IMR-90 (cell line): ENCODE measurements at regions not wholly inside any gene's neighbourhood (a gene's known extent, or its start where the extent isn't known, plus 50 kb on each side); places are given as distances from the start of the nearest gene placed in this dataset.

Source experiments
- ATAC-seq: fragments of 200-7000 bp; cut with Tn5 transposase; 2 replicates; pipeline ENCODE4 v1.9.1; 2020; ENCODE audit warnings: low read depth, mild to moderate bottlenecking, moderate library complexity
- BruUV-seq: library from RNA; stranded (reverse); fragments of 400-500 nt; replicated peaks from 2 replicates; lab custom pipeline; 2021; lab: Mats Ljungman, UMichigan
- CTCF ChIA-PET: fragments of 300-600 bp; formaldehyde crosslinking; extraction: SDS; loops from one replicate; lab custom pipeline; 2021; ENCODE audit warnings: antibody characterized with exemption; lab: Yijun Ruan, JAX
- POLR2A ChIA-PET: fragments of 300-600 bp; sonication (Branson Sonifier 250); formaldehyde crosslinking; loops from one replicate; lab custom pipeline; 2022; ENCODE audit warnings: antibody characterized with exemption; ENCODE audit not compliant: unreplicated experiment; lab: Charles Lee
- DNase-seq: peaks from one replicate; pipeline ENCODE4 v3.0.0; 2013
- H2AFZ ChIP-seq: replicated peaks from 2 replicates; pipeline ENCODE3; 2013; ENCODE audit warnings: low read length, mild to moderate bottlenecking; ENCODE audit not compliant: poor library complexity
- H2AK5ac ChIP-seq: 2 replicates; pipeline ENCODE4 v1.6.1; 2013; ENCODE audit warnings: low read depth, low read length, inconsistent platforms
- H2AK9ac ChIP-seq: replicated peaks from 2 replicates; pipeline ENCODE3; 2013; ENCODE audit warnings: mild to moderate bottlenecking, low read depth, low read length, moderate library complexity; ENCODE audit not compliant: poor library complexity
- H2BK120ac ChIP-seq: 2 replicates; pipeline ENCODE4 v1.6.1; 2013; ENCODE audit warnings: low read depth, low read length, inconsistent platforms
- H2BK15ac ChIP-seq: 3 replicates; pipeline ENCODE4 v1.6.1; 2013; ENCODE audit warnings: low read depth, low read length, inconsistent platforms
- H2BK20ac ChIP-seq: 2 replicates; pipeline ENCODE4 v1.6.1; 2013; ENCODE audit warnings: low read depth, mild to moderate bottlenecking, inconsistent platforms, low read length, moderate library complexity
- H2BK5ac ChIP-seq: 2 replicates; pipeline ENCODE4 v1.6.1; 2013; ENCODE audit warnings: mild to moderate bottlenecking, low read depth, low read length, inconsistent platforms; ENCODE audit not compliant: poor library complexity, severe bottlenecking
- H3K14ac ChIP-seq: replicated peaks from 2 replicates; pipeline ENCODE4 v1.6.1; 2013; ENCODE audit warnings: low read depth, low read length, inconsistent platforms
- H3K18ac ChIP-seq: 2 replicates; pipeline ENCODE4 v1.6.1; 2013; ENCODE audit warnings: low read depth, low read length, control low read depth
- H3K23ac ChIP-seq: 2 replicates; pipeline ENCODE4 v1.6.1; 2013; ENCODE audit warnings: low read depth, low read length, inconsistent platforms
- H3K27ac ChIP-seq: 2 replicates; pipeline ENCODE4 v1.5.1; 2013; ENCODE audit warnings: mild to moderate bottlenecking, control low read depth, low read length; ENCODE audit not compliant: insufficient read depth
- H3K27me3 ChIP-seq: 2 replicates; pipeline ENCODE4 v1.6.1; 2013; ENCODE audit warnings: low read length; ENCODE audit not compliant: control insufficient read depth, insufficient read depth
- H3K36me3 ChIP-seq: 2 replicates; pipeline ENCODE4 v1.6.1; 2013; ENCODE audit warnings: low read length, mixed read lengths; ENCODE audit not compliant: control insufficient read depth, insufficient read depth
- H3K4ac ChIP-seq: 2 replicates; pipeline ENCODE4 v1.6.1; 2013; ENCODE audit warnings: low read depth, low read length, inconsistent platforms
- H3K4me1 ChIP-seq: 2 replicates; pipeline ENCODE4 v1.6.1; 2013; ENCODE audit warnings: low read length, mixed read lengths; ENCODE audit not compliant: control insufficient read depth, insufficient read depth
- H3K4me2 ChIP-seq: 2 replicates; pipeline ENCODE4 v1.6.1; 2013; ENCODE audit warnings: low read depth, mild to moderate bottlenecking, control low read depth, low read length, moderate library complexity
- H3K4me3 ChIP-seq: 2 replicates; pipeline ENCODE4 v1.5.1; 2013; ENCODE audit warnings: low read depth, mild to moderate bottlenecking, control low read depth, low read length, moderate library complexity; ENCODE audit not compliant: insufficient read depth
- H3K56ac ChIP-seq: 2 replicates; pipeline ENCODE4 v1.6.1; 2013; ENCODE audit warnings: low read length, inconsistent platforms; ENCODE audit not compliant: insufficient read depth; ENCODE audit errors: extremely low read depth
- H3K79me1 ChIP-seq, 2 experiments: 2 replicates each; pipeline ENCODE4 v1.6.1; 2013; ENCODE audit warnings: low read length in 2 of 2, inconsistent platforms in 1 of 2, low read depth in 1 of 2
- H3K9ac ChIP-seq: 2 replicates; pipeline ENCODE4 v1.6.1; 2013; ENCODE audit warnings: low read depth, low read length, control low read depth
- H3K9me1 ChIP-seq: 2 replicates; pipeline ENCODE4 v1.6.1; 2013; ENCODE audit warnings: low read length, inconsistent platforms; ENCODE audit not compliant: insufficient read depth
- H3K9me3 ChIP-seq: 2 replicates; pipeline ENCODE4 v1.6.1; 2013; ENCODE audit warnings: low read length; ENCODE audit not compliant: control insufficient read depth, insufficient read depth
- H4K20me1 ChIP-seq: 2 replicates; pipeline ENCODE4 v1.6.1; 2013; ENCODE audit warnings: low read length, inconsistent platforms; ENCODE audit not compliant: insufficient read depth
- H4K5ac ChIP-seq: 2 replicates; pipeline ENCODE4 v1.6.1; 2013; ENCODE audit warnings: mild to moderate bottlenecking, low read depth, low read length, control low read depth
- H4K8ac ChIP-seq, 2 experiments: 2 replicates each; pipeline ENCODE4 v1.6.1; 2013; ENCODE audit warnings: low read depth in 2 of 2, low read length in 2 of 2, control low read depth in 1 of 2, inconsistent platforms in 1 of 2
- H4K91ac ChIP-seq: 2 replicates; pipeline ENCODE4 v1.6.1; 2013; ENCODE audit warnings: low read depth, low read length, inconsistent platforms; ENCODE audit not compliant: insufficient read depth
- CEBPB ChIP-seq: IDR thresholded peaks from 2 replicates; pipeline ENCODE4 v1.6.1; 2012; ENCODE audit warnings: low read depth, low read length, improper control_type of control experiment
- CTCF ChIP-seq: conservative IDR thresholded peaks from 2 replicates; pipeline ENCODE4 v1.5.1; 2012; ENCODE audit warnings: mild to moderate bottlenecking, low read depth, low read length, improper control_type of control experiment
- ELK1 ChIP-seq: fragments of 150-350 bp; IDR thresholded peaks from 2 replicates; pipeline ENCODE4 v1.6.1; 2016; ENCODE audit warnings: low read depth, mild to moderate bottlenecking, low read length, moderate library complexity, borderline replicate concordance
- FOS ChIP-seq: fragments of 150-350 bp; IDR thresholded peaks from 2 replicates; pipeline ENCODE4 v1.6.1; 2016; ENCODE audit warnings: low read depth, low read length
- MAFK ChIP-seq: IDR thresholded peaks from 2 replicates; pipeline ENCODE4 v1.6.1; 2012; ENCODE audit warnings: low read depth, low read length, improper control_type of control experiment
- MXI1 ChIP-seq: IDR thresholded peaks from 2 replicates; pipeline ENCODE4 v1.6.1; 2012; ENCODE audit warnings: low read depth, mild to moderate bottlenecking, low read length, moderate library complexity, borderline replicate concordance
- NFE2L2 ChIP-seq: fragments of 150-350 bp; IDR thresholded peaks from 2 replicates; pipeline ENCODE4 v1.6.1; 2016; ENCODE audit warnings: low read depth, mild to moderate bottlenecking, low read length
- POLR2A ChIP-seq: IDR thresholded peaks from 2 replicates; pipeline ENCODE4 v1.6.1; 2012; ENCODE audit warnings: mild to moderate bottlenecking, low read depth, low read length
- RAD21 ChIP-seq: IDR thresholded peaks from 2 replicates; pipeline ENCODE4 v1.6.1; 2012; ENCODE audit warnings: low read length, improper control_type of control experiment
- RCOR1 ChIP-seq: IDR thresholded peaks from 2 replicates; pipeline ENCODE4 v1.6.1; 2012; ENCODE audit warnings: mild to moderate bottlenecking, low read length, improper control_type of control experiment; ENCODE audit not compliant: insufficient replicate concordance
- RFX5 ChIP-seq: IDR thresholded peaks from 2 replicates; pipeline ENCODE4 v1.8.0; 2012; ENCODE audit warnings: low read depth, mild to moderate bottlenecking, low read length, moderate library complexity
- USF2 ChIP-seq: fragments of 150-350 bp; IDR thresholded peaks from 2 replicates; pipeline ENCODE4 v1.6.1; 2017; ENCODE audit warnings: mild to moderate bottlenecking, antibody characterized with exemption, low read length, low read depth
- WGBS, 2 experiments: methylation state at CpG; one replicate each; pipeline versions ENCODE4 v1.1.5 to v1.1.7; 2013; ENCODE audit warnings: missing lambda C conversion rate in 2 of 2; ENCODE audit not compliant: insufficient read length in 1 of 2; ENCODE audit errors: extremely low coverage in 2 of 2; 5-methylcytosine and 5-hydroxymethylcytosine counted together
- dilution Hi-C: fragments of 300-500 bp; cut with HindIII; formaldehyde crosslinking; loops from one replicate; pipeline ENCODE4 v1.14.3; 2018; ENCODE audit warnings: low sequenced_read_pairs; ENCODE audit not compliant: unreplicated experiment
- in situ Hi-C: fragments of 300-500 bp; cut with MboI; formaldehyde crosslinking; loops from 3 replicates; pipeline ENCODE4 v1.14.3; 2019; ENCODE audit warnings: low sequenced_read_pairs, inconsistent platforms, mixed read lengths
- intact Hi-C: fragments of 100-400 bp; cut with micrococcal nuclease; formaldehyde crosslinking; loops from 2 replicates; pipeline ENCODE4 v1.10.0; 2022

- no peaks in the 10 kb centered on the region for H3K4me1 ChIP-seq
- no peak overlapping the region for H3K56ac ChIP-seq
- H3K4me3 ChIP-seq: no peak overlapping the region
- H4K5ac ChIP-seq: no peak overlapping the region
- no peak overlapping the region for H4K8ac ChIP-seq
- no peaks in the 10 kb centered on the region for H3K36me3 ChIP-seq
- no peak overlapping the region for H2AK9ac ChIP-seq
- H3K14ac ChIP-seq: no peak overlapping the region
- H3K9me3 ChIP-seq: no peaks in the 10 kb centered on the region
- H2BK120ac ChIP-seq: no peak overlapping the region
- no peak overlapping the region for H3K23ac ChIP-seq
- no peak overlapping the region for H2AFZ ChIP-seq
- TF ChIP-seq ELK1: no peak
- TF ChIP-seq RFX5: no peak
- TF ChIP-seq RCOR1: no peak
- TF ChIP-seq MXI1: no peak
- no peak for TF ChIP-seq POLR2A
- no peak for TF ChIP-seq NFE2L2
- no peak for TF ChIP-seq CTCF
- no peak for TF ChIP-seq MAFK
- no peak for TF ChIP-seq CEBPB
- no peak for TF ChIP-seq FOS
- TF ChIP-seq RAD21: no peak
- TF ChIP-seq USF2: no peak
- no peaks in the 10 kb centered on the region for H3K79me1 ChIP-seq
- in situ Hi-C loops: no loop called here
- H3K27me3 ChIP-seq: no peaks in the 10 kb centered on the region
- no peak overlapping the region for H3K4ac ChIP-seq
- no peak overlapping the region for H2BK5ac ChIP-seq
- dilution Hi-C loops: no loop called here
- no peaks in the 10 kb centered on the region for H4K20me1 ChIP-seq
- H3K18ac ChIP-seq: no peak overlapping the region
- H3K9me1 ChIP-seq: no peaks in the 10 kb centered on the region
- H3K27ac ChIP-seq: no peak overlapping the region
- DNase-seq (no peak), ATAC-seq (no peak)
- no peak overlapping the region for H3K4me2 ChIP-seq
- no peak overlapping the region for H4K91ac ChIP-seq
- H2BK20ac ChIP-seq: no peak overlapping the region
- POLR2A ChIA-PET: no interaction called here
- CTCF ChIA-PET: no interaction called here
- BruUV-seq: no TSS peak
- no peak overlapping the region for H3K9ac ChIP-seq
- intact Hi-C loops: no loop called here
- WGBS, 2 experiments: no CpG with 5 or more reads among the region's 3 CpGs
- H2BK15ac ChIP-seq: no peak overlapping the region
- H2AK5ac ChIP-seq: no peak overlapping the region
Measured at GRCh38 chr3:174425422-174425821, 433.7 kb upstream of the NAALADL2 start.
